Activated naive CD8-positive, alpha-beta T cell treated with anti-CD3 and anti-CD28 coated beads for 36 hours (primary cell): ENCODE measurements at regions not wholly inside any gene's neighbourhood (a gene's known extent, or its start where the extent isn't known, plus 50 kb on each side); places are given as distances from the start of the nearest gene placed in this dataset.

ENCODE experiments used
- DNase-seq: peaks from one replicate; pipeline ENCODE4 v3.0.0; 2021
- H3K27ac Mint-ChIP-seq: one replicate; pipeline ENCODE4 v1.8.0; 2022; ENCODE audit warnings: mild to moderate bottlenecking, moderate library complexity, mixed read lengths
- H3K27me3 Mint-ChIP-seq: one replicate; pipeline ENCODE4 v1.8.0; 2022; ENCODE audit warnings: mild to moderate bottlenecking, mixed read lengths
- H3K36me3 Mint-ChIP-seq: one replicate; pipeline ENCODE4 v1.8.0; 2021; ENCODE audit warnings: mild to moderate bottlenecking, mixed read lengths
- H3K4me1 Mint-ChIP-seq: one replicate; pipeline ENCODE4 v1.8.0; 2021; ENCODE audit warnings: mixed read lengths
- H3K4me3 Mint-ChIP-seq: one replicate; pipeline ENCODE4 v1.8.0; 2022; ENCODE audit warnings: mild to moderate bottlenecking, moderate library complexity, mixed read lengths
- H3K9me3 Mint-ChIP-seq: one replicate; pipeline ENCODE4 v1.8.0; 2022; ENCODE audit warnings: mixed read lengths

- Mint-ChIP-seq H3K4me1 (no peaks in the 10 kb centered on the region), H3K27ac (no peak overlapping the region), H3K36me3 (no peaks in the 10 kb centered on the region)
Observed at GRCh38 chr4:14018191-14018853, 390.8 kb upstream of the BOD1L1 start.

GRCh38 chr4:14022456-14022855, 394.9 kb upstream of the BOD1L1 start:
- Mint-ChIP-seq H3K36me3 (no peaks in the 10 kb centered on the region), H3K27ac (no peak overlapping the region), H3K27me3 (no peaks in the 10 kb centered on the region), H3K9me3 (no peaks in the 10 kb centered on the region), H3K4me3 (no peak overlapping the region), H3K4me1 (no peaks in the 10 kb centered on the region)
- no peak for DNase-seq

More at GRCh38 chr4:14018191-14018853, 390.8 kb upstream of the BOD1L1 start:
- Mint-ChIP-seq H3K9me3 (peaks cover 5% of the 10 kb centered on the region), H3K27me3 (no peaks in the 10 kb centered on the region), H3K4me3 (no peak overlapping the region)
- no peak for DNase-seq

- Mint-ChIP-seq H3K4me1 (no peaks in the 10 kb centered on the region), H3K9me3 (no peaks in the 10 kb centered on the region), H3K27me3 (no peaks in the 10 kb centered on the region), H3K4me3 (no peak overlapping the region), H3K27ac (no peak overlapping the region), H3K36me3 (no peaks in the 10 kb centered on the region)
- DNase-seq = no peak
Observed at GRCh38 chr4:14023036-14023435, 395.5 kb upstream of the BOD1L1 start.

- Mint-ChIP-seq H3K27me3 (no peaks in the 10 kb centered on the region), H3K27ac (no peak overlapping the region), H3K36me3 (no peaks in the 10 kb centered on the region), H3K4me3 (no peak overlapping the region), H3K9me3 (no peaks in the 10 kb centered on the region), H3K4me1 (no peaks in the 10 kb centered on the region)
- no peak for DNase-seq
Observed at GRCh38 chr4:14023896-14024295, 396.4 kb upstream of the BOD1L1 start.

- H3K36me3 Mint-ChIP-seq = no peaks in the 10 kb centered on the region
- H3K9me3 Mint-ChIP-seq = no peaks in the 10 kb centered on the region
- H3K27me3 Mint-ChIP-seq = no peaks in the 10 kb centered on the region
- no peak overlapping the region for H3K27ac Mint-ChIP-seq
- DNase-seq = no peak
- no peaks in the 10 kb centered on the region for H3K4me1 Mint-ChIP-seq
- H3K4me3 Mint-ChIP-seq = no peak overlapping the region
Observed at GRCh38 chr4:14025111-14025510, 397.6 kb upstream of the BOD1L1 start.

GRCh38 chr4:14025891-14026290, 398.4 kb upstream of the BOD1L1 start:
- Mint-ChIP-seq H3K36me3 (no peaks in the 10 kb centered on the region), H3K4me3 (no peak overlapping the region), H3K27me3 (no peaks in the 10 kb centered on the region), H3K4me1 (no peaks in the 10 kb centered on the region), H3K9me3 (no peaks in the 10 kb centered on the region), H3K27ac (no peak overlapping the region)
- DNase-seq = no peak

- H3K27me3 Mint-ChIP-seq = no peaks in the 10 kb centered on the region
- H3K9me3 Mint-ChIP-seq = no peaks in the 10 kb centered on the region
- H3K27ac Mint-ChIP-seq = no peak overlapping the region
- no peaks in the 10 kb centered on the region for H3K36me3 Mint-ChIP-seq
- no peaks in the 10 kb centered on the region for H3K4me1 Mint-ChIP-seq
- no peak overlapping the region for H3K4me3 Mint-ChIP-seq
- DNase-seq = no peak
Observed at GRCh38 chr4:14028862-14029261, 401.3 kb upstream of the BOD1L1 start.

GRCh38 chr4:14035076-14035475, 407.6 kb upstream of the BOD1L1 start:
- H3K4me1 Mint-ChIP-seq = no peaks in the 10 kb centered on the region
- no peaks in the 10 kb centered on the region for H3K27me3 Mint-ChIP-seq
- no peaks in the 10 kb centered on the region for H3K9me3 Mint-ChIP-seq
- peaks cover 1% of the 10 kb centered on the region for H3K36me3 Mint-ChIP-seq
- H3K27ac Mint-ChIP-seq = no peak overlapping the region
- no peak for DNase-seq
- H3K4me3 Mint-ChIP-seq = no peak overlapping the region

- Mint-ChIP-seq H3K36me3 (peaks cover 1% of the 10 kb centered on the region), H3K27ac (no peak overlapping the region), H3K9me3 (no peaks in the 10 kb centered on the region), H3K27me3 (no peaks in the 10 kb centered on the region), H3K4me1 (no peaks in the 10 kb centered on the region), H3K4me3 (no peak overlapping the region)
- no peak for DNase-seq
Observed at GRCh38 chr4:14043203-14043602, 415.7 kb upstream of the BOD1L1 start.

GRCh38 chr4:14046642-14047041, 419.1 kb upstream of the BOD1L1 start:
- H3K36me3 Mint-ChIP-seq = no peaks in the 10 kb centered on the region
- H3K4me3 Mint-ChIP-seq = no peak overlapping the region
- no peaks in the 10 kb centered on the region for H3K4me1 Mint-ChIP-seq
- H3K27me3 Mint-ChIP-seq = no peaks in the 10 kb centered on the region
- no peak for DNase-seq
- H3K27ac Mint-ChIP-seq = no peak overlapping the region
- no peaks in the 10 kb centered on the region for H3K9me3 Mint-ChIP-seq

- H3K4me3 Mint-ChIP-seq = no peak overlapping the region
- H3K4me1 Mint-ChIP-seq = no peaks in the 10 kb centered on the region
- H3K27ac Mint-ChIP-seq = no peak overlapping the region
Observed at GRCh38 chr4:14047840-14048239, 420.3 kb upstream of the BOD1L1 start.

GRCh38 chr4:14049946-14050345, 422.4 kb upstream of the BOD1L1 start:
- no peak for DNase-seq
- Mint-ChIP-seq H3K27ac (no peak overlapping the region), H3K27me3 (no peaks in the 10 kb centered on the region), H3K4me1 (no peaks in the 10 kb centered on the region), H3K36me3 (no peaks in the 10 kb centered on the region), H3K4me3 (no peak overlapping the region), H3K9me3 (no peaks in the 10 kb centered on the region)

More at GRCh38 chr4:14047840-14048239, 420.3 kb upstream of the BOD1L1 start:
- no peaks in the 10 kb centered on the region for H3K27me3 Mint-ChIP-seq
- DNase-seq = no peak
- H3K36me3 Mint-ChIP-seq = no peaks in the 10 kb centered on the region
- no peaks in the 10 kb centered on the region for H3K9me3 Mint-ChIP-seq

- H3K36me3 Mint-ChIP-seq = no peaks in the 10 kb centered on the region
- H3K4me1 Mint-ChIP-seq = no peaks in the 10 kb centered on the region
- DNase-seq = no peak
- no peak overlapping the region for H3K27ac Mint-ChIP-seq
- H3K4me3 Mint-ChIP-seq = no peak overlapping the region
- peaks cover 3% of the 10 kb centered on the region for H3K27me3 Mint-ChIP-seq
- no peaks in the 10 kb centered on the region for H3K9me3 Mint-ChIP-seq
Observed at GRCh38 chr4:14053291-14053690, 425.8 kb upstream of the BOD1L1 start.

- no peak overlapping the region for H3K27ac Mint-ChIP-seq
- H3K4me3 Mint-ChIP-seq = no peak overlapping the region
- no peaks in the 10 kb centered on the region for H3K36me3 Mint-ChIP-seq
- no peaks in the 10 kb centered on the region for H3K9me3 Mint-ChIP-seq
- peaks cover 3% of the 10 kb centered on the region for H3K27me3 Mint-ChIP-seq
- no peaks in the 10 kb centered on the region for H3K4me1 Mint-ChIP-seq
- DNase-seq = no peak
Observed at GRCh38 chr4:14054391-14054790, 426.9 kb upstream of the BOD1L1 start.

- Mint-ChIP-seq H3K36me3 (no peaks in the 10 kb centered on the region), H3K27me3 (peaks cover 3% of the 10 kb centered on the region), H3K4me3 (no peak overlapping the region), H3K9me3 (no peaks in the 10 kb centered on the region), H3K4me1 (no peaks in the 10 kb centered on the region), H3K27ac (no peak overlapping the region)
- DNase-seq = no peak
Observed at GRCh38 chr4:14059006-14059405, 431.5 kb upstream of the BOD1L1 start.

- H3K27me3 Mint-ChIP-seq = no peaks in the 10 kb centered on the region
- no peaks in the 10 kb centered on the region for H3K4me1 Mint-ChIP-seq
- no peak for DNase-seq
- no peaks in the 10 kb centered on the region for H3K9me3 Mint-ChIP-seq
- H3K4me3 Mint-ChIP-seq = no peak overlapping the region
- H3K27ac Mint-ChIP-seq = no peak overlapping the region
- H3K36me3 Mint-ChIP-seq = no peaks in the 10 kb centered on the region
Observed at GRCh38 chr4:14064984-14065383, 437.5 kb upstream of the BOD1L1 start.
